ENCODE measurements at regions not wholly inside any gene's neighbourhood (a gene's known extent, or its start where the extent isn't known, plus 50 kb on each side); places are given as distances from the start of the nearest gene placed in this dataset.
"Not testable (repeated sequence)": the region's sequence is repeated elsewhere in the genome, so short reads cannot be mapped to it uniquely, and the experiment has no call there.

GRCh38 chr15:36161771-36162212 lies 417.6 kb upstream of the CDIN1 start:
- no peak for DNase-seq
- no peak overlapping the region for H3K4me3 Mint-ChIP-seq
- ATAC-seq, result no peak
- H3K27me3 Mint-ChIP-seq, result no peaks in the 10 kb centered on the region
- no peak overlapping the region for H3K27ac Mint-ChIP-seq
- no peaks in the 10 kb centered on the region for H3K36me3 Mint-ChIP-seq (ENCODE audit: low read depth)
- no peaks in the 10 kb centered on the region for H3K4me1 Mint-ChIP-seq
- H3K9me3 Mint-ChIP-seq, result peaks cover 14% of the 10 kb centered on the region

GRCh38 chr15:36163983-36164382 lies 415.4 kb upstream of the CDIN1 start:
- not testable (repeated sequence) for H3K27ac Mint-ChIP-seq; H3K4me3 Mint-ChIP-seq; H3K27me3 Mint-ChIP-seq; H3K4me1 Mint-ChIP-seq; H3K36me3 Mint-ChIP-seq (ENCODE audit: low read depth); ATAC-seq; DNase-seq
- H3K9me3 Mint-ChIP-seq, result peaks cover 13% of the 10 kb centered on the region

DNA sequence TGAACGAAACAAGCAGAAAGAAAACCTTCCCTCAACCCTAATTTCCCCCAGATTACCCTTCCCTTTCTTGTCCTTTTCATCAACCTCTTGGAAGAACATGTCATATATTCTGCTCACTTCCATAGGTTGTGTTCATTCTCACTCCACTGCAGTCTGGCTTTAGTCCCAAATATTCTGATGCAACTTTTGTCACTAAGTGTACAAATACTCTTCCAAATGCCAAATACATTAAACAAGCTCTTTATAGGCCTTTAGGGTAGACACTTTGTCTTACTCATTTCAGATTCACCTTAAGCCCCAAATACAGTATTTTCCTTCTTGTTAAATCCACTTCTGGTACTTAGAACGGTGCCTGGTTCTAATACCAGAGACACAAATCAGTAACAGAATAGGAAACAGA lies 406.5 kb upstream of the CDIN1 start:
- Mint-ChIP-seq H3K4me3 (no peak overlapping the region), H3K27me3 (no peaks in the 10 kb centered on the region), H3K4me1 (no peaks in the 10 kb centered on the region)

DNA sequence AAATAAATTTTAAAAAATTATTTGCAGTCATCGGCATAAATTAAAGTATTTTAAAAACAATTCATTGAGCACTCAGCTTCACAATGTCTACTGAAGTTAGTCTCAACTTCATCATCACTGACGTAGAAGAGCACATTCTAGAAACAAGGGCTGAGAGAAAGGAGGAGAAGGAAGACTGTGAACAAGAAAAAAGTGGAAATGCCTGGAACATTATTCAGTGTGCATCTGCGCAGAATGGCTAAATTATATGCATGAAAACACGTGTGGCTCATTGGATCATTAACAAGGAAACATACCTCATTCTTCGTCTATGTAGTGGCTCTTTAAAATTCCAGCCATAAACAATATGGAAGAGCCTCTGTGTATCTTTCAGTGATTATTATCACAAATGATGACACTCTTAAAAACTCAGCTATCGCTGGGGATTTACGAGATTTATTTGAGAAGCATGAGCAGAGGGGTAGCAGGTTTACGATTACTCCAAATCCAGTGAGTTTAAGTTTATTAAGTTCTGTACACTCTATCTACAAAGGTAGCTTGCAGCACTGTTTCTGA lies 404.2 kb upstream of the CDIN1 start:
- Mint-ChIP-seq H3K27me3 (no peaks in the 10 kb centered on the region), H3K27ac (no peak overlapping the region), H3K4me1 (no peaks in the 10 kb centered on the region), H3K9me3 (no peaks in the 10 kb centered on the region), H3K4me3 (no peak overlapping the region), H3K36me3 (ENCODE audit: low read depth) (no peaks in the 10 kb centered on the region)
- DNase-seq, result no peak
- no peak for ATAC-seq

More for the DNA sequence above, 406.5 kb upstream of the CDIN1 start:
- DNase-seq, result no peak
- ATAC-seq, result no peak
- Mint-ChIP-seq H3K36me3 (ENCODE audit: low read depth) (no peaks in the 10 kb centered on the region), H3K27ac (no peak overlapping the region), H3K9me3 (no peaks in the 10 kb centered on the region)

GRCh38 chr15:36175741-36176291 lies 403.6 kb upstream of the CDIN1 start:
- Mint-ChIP-seq H3K4me3 (no peak overlapping the region), H3K27me3 (no peaks in the 10 kb centered on the region), H3K4me1 (no peaks in the 10 kb centered on the region), H3K27ac (no peak overlapping the region), H3K9me3 (no peaks in the 10 kb centered on the region), H3K36me3 (ENCODE audit: low read depth) (no peaks in the 10 kb centered on the region)
- ATAC-seq (no peak), DNase-seq (no peak)

DNA sequence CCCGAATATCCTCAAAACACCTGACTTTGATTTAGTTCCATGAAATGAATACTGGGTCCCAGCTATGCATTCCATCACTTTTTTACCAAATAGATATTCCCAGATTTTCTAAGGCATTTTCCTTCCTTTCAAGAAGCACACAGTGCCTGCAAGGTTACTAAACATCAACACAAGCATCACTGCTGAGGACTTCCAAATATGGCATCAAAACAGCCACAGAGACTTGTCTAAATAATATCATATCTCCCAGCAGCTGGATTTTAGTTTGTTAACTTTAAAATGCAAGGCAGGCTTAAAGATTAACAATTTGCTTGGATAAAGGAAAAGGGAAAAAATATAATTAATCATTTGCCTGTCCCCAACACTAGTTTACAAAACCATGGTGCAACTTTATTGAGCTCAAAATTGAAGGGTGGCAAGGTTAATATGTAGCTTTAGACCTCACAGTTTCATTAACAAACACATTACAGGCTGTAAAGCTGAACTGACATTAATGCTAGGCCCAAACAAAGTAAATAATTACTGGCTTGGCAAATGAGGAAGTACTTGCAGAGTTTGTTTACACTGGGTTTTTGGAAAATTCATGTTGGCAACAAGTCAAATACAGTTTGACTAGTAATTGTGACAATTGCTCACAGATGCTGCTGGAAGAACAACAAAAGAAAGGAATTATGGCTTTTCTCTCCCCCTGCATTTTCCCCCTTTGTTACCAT lies 401.7 kb upstream of the CDIN1 start:
- Mint-ChIP-seq H3K4me3 (no peak overlapping the region), H3K36me3 (ENCODE audit: low read depth) (no peaks in the 10 kb centered on the region), H3K9me3 (no peaks in the 10 kb centered on the region), H3K4me1 (no peaks in the 10 kb centered on the region), H3K27ac (no peak overlapping the region), H3K27me3 (no peaks in the 10 kb centered on the region)
- no peak for ATAC-seq
- no peak for DNase-seq

DNA sequence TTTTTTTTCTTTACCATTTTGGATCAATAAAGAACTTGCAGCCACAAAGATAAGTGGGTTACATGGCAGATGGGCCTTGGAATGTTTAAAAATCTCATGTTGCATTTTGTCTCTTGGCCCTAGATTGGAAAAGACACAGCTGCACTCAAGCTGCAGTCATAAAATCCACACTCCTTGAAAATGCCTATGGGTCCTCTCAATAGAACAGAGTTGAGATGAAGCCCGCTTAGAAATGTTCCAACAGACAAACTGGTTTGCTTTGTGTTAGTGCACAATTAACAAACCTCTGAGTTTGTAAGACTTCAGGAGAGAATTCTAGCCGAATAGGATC lies 401.2 kb upstream of the CDIN1 start:
- H3K4me3 Mint-ChIP-seq, result no peak overlapping the region
- no peak for ATAC-seq
- no peak for DNase-seq
- H3K27ac Mint-ChIP-seq, result no peak overlapping the region
- no peaks in the 10 kb centered on the region for H3K27me3 Mint-ChIP-seq
- no peaks in the 10 kb centered on the region for H3K9me3 Mint-ChIP-seq
- H3K36me3 Mint-ChIP-seq (ENCODE audit: low read depth), result no peaks in the 10 kb centered on the region
- no peaks in the 10 kb centered on the region for H3K4me1 Mint-ChIP-seq

DNA sequence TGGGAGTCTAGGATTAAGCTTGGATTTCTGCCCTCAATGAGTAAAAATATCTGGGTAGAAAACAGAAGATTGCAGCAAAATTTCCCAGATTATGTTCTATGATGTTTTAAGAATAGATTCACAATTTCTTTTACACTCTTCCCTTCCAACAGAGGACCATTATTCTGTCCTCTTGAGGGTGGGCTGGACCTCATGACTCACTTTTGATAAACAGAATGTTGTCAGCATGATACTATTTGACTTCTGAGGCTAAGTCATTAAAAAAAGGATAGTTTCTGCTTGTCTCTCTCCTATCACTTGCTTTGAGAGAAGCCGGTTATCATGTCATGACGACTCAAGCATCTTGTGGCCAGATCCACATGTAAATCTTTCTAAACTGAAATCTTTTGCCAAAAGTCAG lies 396.2 kb upstream of the CDIN1 start:
- ATAC-seq (no peak), DNase-seq (no peak)
- H3K27me3 Mint-ChIP-seq, result no peaks in the 10 kb centered on the region
- peaks cover 5% of the 10 kb centered on the region for H3K9me3 Mint-ChIP-seq
- no peak overlapping the region for H3K27ac Mint-ChIP-seq
- H3K4me1 Mint-ChIP-seq, result no peaks in the 10 kb centered on the region
- H3K36me3 Mint-ChIP-seq (ENCODE audit: low read depth), result no peaks in the 10 kb centered on the region
- H3K4me3 Mint-ChIP-seq, result no peak overlapping the region

DNA sequence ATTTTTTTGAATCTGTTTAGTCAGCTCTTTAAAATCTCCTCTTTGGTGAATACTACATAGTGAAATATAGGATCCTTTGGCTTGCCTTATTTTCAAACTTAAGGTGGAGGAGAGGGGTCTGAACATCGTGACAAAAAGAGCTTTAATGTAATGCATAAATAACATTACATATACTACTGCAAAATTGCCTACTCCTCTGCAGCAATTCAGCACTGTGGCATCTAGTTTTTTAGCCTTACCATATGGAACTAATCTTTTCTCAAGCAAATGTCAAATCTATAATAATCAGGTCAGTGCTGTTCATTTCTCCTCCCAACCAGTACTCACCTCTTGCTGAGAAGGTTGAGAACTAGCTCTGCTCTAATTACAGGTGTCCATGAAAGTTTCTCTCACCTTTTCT lies 394.0 kb upstream of the CDIN1 start:
- Mint-ChIP-seq H3K4me3 (no peak overlapping the region), H3K9me3 (peaks cover 10% of the 10 kb centered on the region), H3K27me3 (no peaks in the 10 kb centered on the region), H3K27ac (no peak overlapping the region), H3K4me1 (no peaks in the 10 kb centered on the region), H3K36me3 (ENCODE audit: low read depth) (no peaks in the 10 kb centered on the region)
- DNase-seq, result no peak
- ATAC-seq, result no peak

- DNase-seq (no peak), ATAC-seq (no peak)
- no peak overlapping the region for H3K27ac Mint-ChIP-seq
- no peaks in the 10 kb centered on the region for H3K36me3 Mint-ChIP-seq (ENCODE audit: low read depth)
- no peak overlapping the region for H3K4me3 Mint-ChIP-seq
- H3K9me3 Mint-ChIP-seq, result peaks cover 10% of the 10 kb centered on the region
- no peaks in the 10 kb centered on the region for H3K4me1 Mint-ChIP-seq
- H3K27me3 Mint-ChIP-seq, result no peaks in the 10 kb centered on the region
These were observed 393.6 kb upstream of the CDIN1 start for GRCh38 chr15:36185845-36186244.

GRCh38 chr15:36186376-36186775 lies 393.1 kb upstream of the CDIN1 start:
- Mint-ChIP-seq H3K9me3 (peaks cover 12% of the 10 kb centered on the region), H3K4me3 (no peak overlapping the region), H3K36me3 (ENCODE audit: low read depth) (no peaks in the 10 kb centered on the region), H3K4me1 (no peaks in the 10 kb centered on the region), H3K27me3 (no peaks in the 10 kb centered on the region), H3K27ac (no peak overlapping the region)
- ATAC-seq (no peak), DNase-seq (no peak)

DNA sequence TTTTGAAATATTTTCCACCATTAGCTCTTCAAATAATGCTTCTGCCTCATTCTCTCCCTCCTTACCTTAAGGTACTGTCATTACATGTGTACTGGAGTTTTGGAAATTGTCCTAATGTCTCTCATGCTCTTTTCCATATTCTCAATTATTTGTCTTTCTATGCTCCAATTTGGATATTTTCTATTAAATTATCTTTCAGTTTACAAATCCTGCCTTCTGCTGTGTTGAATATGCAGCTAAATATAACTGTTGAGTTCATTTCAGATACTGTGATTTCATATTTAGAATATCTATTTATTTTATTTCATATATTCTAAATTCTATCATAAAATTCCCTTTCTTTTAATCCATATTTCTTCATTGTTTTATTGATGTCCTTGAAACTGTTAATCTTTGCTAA lies 388.0 kb upstream of the CDIN1 start:
- no peak for DNase-seq
- Mint-ChIP-seq H3K27ac (no peak overlapping the region), H3K4me1 (no peaks in the 10 kb centered on the region), H3K36me3 (ENCODE audit: low read depth) (no peaks in the 10 kb centered on the region), H3K9me3 (peaks cover 14% of the 10 kb centered on the region), H3K27me3 (no peaks in the 10 kb centered on the region), H3K4me3 (no peak overlapping the region)
- ATAC-seq, result no peak

DNA sequence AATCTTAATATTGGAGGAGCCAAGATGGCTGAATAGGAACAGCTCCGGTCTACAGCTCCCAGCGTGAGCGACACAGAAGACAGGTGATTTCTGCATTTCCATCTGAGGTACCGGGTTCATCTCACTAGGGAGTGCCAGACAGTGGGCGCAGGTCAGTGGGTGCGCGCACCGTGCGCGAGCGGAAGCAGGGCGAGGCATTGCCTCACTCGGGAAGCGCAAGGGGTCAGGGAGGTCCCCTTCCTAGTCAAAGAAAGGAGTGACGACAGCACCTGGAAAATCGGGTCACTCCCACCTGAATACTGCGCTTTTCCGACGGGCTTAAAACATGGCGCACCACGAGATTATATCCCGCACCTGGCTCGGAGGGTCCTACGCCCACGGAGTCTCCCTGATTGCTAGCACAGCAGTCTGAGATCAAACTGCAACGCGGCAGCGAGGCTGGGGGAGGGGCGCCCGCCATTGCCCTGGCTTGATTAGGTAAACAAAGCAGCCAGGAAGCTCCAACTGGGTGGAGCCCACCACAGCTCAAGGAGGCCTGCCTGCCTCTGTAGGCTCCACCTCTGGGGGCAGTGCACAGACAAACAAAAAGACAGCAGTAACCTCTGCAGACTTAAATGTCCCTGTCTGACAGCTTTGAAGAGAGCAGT lies 383.9 kb upstream of the CDIN1 start:
- not testable (repeated sequence) for H3K36me3 Mint-ChIP-seq (ENCODE audit: low read depth); H3K4me3 Mint-ChIP-seq; H3K9me3 Mint-ChIP-seq; ATAC-seq; H3K4me1 Mint-ChIP-seq; DNase-seq; H3K27ac Mint-ChIP-seq; H3K27me3 Mint-ChIP-seq

DNA sequence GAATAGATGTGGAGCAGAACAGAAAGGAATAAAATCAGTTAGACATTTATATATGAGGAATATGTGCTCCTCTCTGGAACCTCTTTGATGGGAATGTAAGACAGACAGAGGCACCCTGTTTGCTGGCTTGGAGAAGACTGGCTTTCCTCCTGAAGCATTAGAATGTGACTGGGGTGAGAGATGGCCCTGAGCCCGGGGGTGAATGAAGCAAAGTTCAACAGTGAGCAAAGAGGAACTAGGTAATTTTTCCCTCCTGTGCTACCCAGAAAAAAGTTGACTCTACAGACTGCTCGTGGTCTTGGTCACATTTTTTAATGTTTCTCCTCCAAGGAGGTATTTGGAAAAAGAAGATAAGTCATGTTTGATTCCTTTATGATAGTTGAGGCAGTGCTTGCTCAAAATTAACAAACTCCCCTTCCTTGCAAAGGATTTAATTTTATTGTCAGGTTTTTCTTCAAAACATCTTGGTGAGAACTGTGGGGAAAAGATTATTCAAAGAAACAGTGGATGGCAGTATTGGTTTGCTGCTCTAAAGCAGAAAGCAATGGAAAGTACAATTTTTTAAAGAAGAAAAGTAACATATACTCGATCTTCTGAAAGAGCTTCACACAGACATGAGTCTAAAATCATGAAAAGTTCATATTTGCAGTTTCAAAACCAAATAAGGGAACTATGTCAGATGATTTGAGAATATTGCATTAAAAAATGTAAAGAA lies 370.4 kb upstream of the CDIN1 start:
- ATAC-seq (no peak), DNase-seq (no peak)
- Mint-ChIP-seq H3K27ac (no peak overlapping the region), H3K9me3 (peaks cover 4% of the 10 kb centered on the region), H3K4me1 (no peaks in the 10 kb centered on the region), H3K27me3 (no peaks in the 10 kb centered on the region), H3K4me3 (no peak overlapping the region), H3K36me3 (ENCODE audit: low read depth) (no peaks in the 10 kb centered on the region)

DNA sequence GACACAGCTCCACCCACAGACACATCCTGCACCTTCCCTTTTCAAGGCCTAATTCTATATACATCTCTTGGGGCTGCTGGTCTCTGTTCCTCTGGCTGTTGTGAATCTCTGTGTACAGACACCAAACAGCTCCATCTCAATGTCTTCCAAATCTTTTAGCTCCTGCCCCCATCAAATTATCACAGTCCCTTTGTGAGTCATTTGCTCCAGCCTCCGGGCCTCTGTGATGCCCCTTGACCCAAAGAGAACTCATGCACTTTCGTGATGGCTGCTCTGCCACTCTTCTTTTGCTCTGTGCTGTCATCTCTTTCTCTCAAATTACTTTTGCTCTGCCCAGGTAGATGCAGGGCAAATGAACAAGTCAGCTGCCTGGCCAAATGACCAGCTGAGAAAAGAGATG lies 369.0 kb upstream of the CDIN1 start:
- Mint-ChIP-seq H3K4me1 (no peaks in the 10 kb centered on the region), H3K4me3 (no peak overlapping the region), H3K9me3 (peaks cover 4% of the 10 kb centered on the region), H3K27me3 (no peaks in the 10 kb centered on the region), H3K27ac (no peak overlapping the region), H3K36me3 (ENCODE audit: low read depth) (no peaks in the 10 kb centered on the region)
- no peak for ATAC-seq
- DNase-seq, result no peak

All from activated naive CD8-positive, alpha-beta T cell treated with anti-CD3 and anti-CD28 coated beads, Interleukin-2, amount 50 U/mL, for 24 hours (primary cell).